Gastrocnemius medialis (tissue), 4 donors: ENCODE measurements at regions not wholly inside any gene's neighbourhood (a gene's known extent, or its start where the extent isn't known, plus 50 kb on each side); places are given as distances from the start of the nearest gene placed in this dataset.

Experiments used
- CTCF ChIP-seq, 5 experiments: fragments of 450-650 bp in 3 of 5; fragments of 200-600 bp in 2 of 5; sonication (generic) in 2 of 5; IDR thresholded peaks in 4 of 5; conservative IDR thresholded peaks in 1 of 5; 1 replicate in 4 of 5; 2 replicates in 1 of 5; pipeline ENCODE4 v1.5.1; 2016 to 2019; ENCODE audit warnings: antibody characterized with exemption in 5 of 5, mild to moderate bottlenecking in 3 of 5, moderate library complexity in 3 of 5
- POLR2A ChIP-seq, 2 donors: fragments of 450-650 bp; IDR thresholded peaks; one replicate each; pipeline ENCODE4 v1.6.1; 2017; ENCODE audit warnings: antibody characterized with exemption in 2 of 2, mild to moderate bottlenecking in 2 of 2, moderate library complexity in 2 of 2

GRCh38 chr11:129740125-129740719 lies 75.4 kb upstream of the TMEM45B start:
- TF ChIP-seq CTCF (IDR thresholded peaks at IDR 0.05 in 4 of 5, conservative IDR thresholded peaks at IDR 0.05 in 1 of 5) (no peak), POLR2A (IDR thresholded peaks at IDR 0.05) (no peak)
